ENCODE measurements at regions not wholly inside any gene's neighbourhood (a gene's known extent, or its start where the extent isn't known, plus 50 kb on each side); places are given as distances from the start of the nearest gene placed in this dataset.

- TF ChIP-seq, protein P1, sequence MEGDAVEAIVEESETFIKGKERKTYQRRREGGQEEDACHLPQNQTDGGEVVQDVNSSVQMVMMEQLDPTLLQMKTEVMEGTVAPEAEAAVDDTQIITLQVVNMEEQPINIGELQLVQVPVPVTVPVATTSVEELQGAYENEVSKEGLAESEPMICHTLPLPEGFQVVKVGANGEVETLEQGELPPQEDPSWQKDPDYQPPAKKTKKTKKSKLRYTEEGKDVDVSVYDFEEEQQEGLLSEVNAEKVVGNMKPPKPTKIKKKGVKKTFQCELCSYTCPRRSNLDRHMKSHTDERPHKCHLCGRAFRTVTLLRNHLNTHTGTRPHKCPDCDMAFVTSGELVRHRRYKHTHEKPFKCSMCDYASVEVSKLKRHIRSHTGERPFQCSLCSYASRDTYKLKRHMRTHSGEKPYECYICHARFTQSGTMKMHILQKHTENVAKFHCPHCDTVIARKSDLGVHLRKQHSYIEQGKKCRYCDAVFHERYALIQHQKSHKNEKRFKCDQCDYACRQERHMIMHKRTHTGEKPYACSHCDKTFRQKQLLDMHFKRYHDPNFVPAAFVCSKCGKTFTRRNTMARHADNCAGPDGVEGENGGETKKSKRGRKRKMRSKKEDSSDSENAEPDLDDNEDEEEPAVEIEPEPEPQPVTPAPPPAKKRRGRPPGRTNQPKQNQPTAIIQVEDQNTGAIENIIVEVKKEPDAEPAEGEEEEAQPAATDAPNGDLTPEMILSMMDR (IDR thresholded peaks at IDR 0.05; ENCODE audit: extremely low read depth in 1 of 2, insufficient read depth in 1 of 2, low read depth in 1 of 2, low read length in 2 of 2), result no peak
- TF ChIP-seq POLR2A (IDR thresholded peaks at IDR 0.05; ENCODE audit: low read depth, low read length), result no peak
- TF ChIP-seq GATA2 (IDR thresholded peaks at IDR 0.05; ENCODE audit: insufficient read depth, insufficient read length, low read depth, low read length), result no peak
- TF ChIP-seq FOS (IDR thresholded peaks at IDR 0.05; ENCODE audit: borderline replicate concordance, insufficient read depth, low read length), result no peak
- TF ChIP-seq EZH2 (IDR thresholded peaks at IDR 0.05; ENCODE audit: borderline replicate concordance, low read depth, low read length, severe bottlenecking), result no peak
- TF ChIP-seq MAX (IDR thresholded peaks at IDR 0.05; ENCODE audit: insufficient read depth, insufficient read length), result no peak
- no peak for TF ChIP-seq POLR2AphosphoS5 (IDR thresholded peaks at IDR 0.05; ENCODE audit: insufficient read depth, low read depth, low read length)
- TF ChIP-seq JUN (IDR thresholded peaks at IDR 0.05; ENCODE audit: borderline replicate concordance, insufficient read depth, insufficient read length, low read depth), result no peak
Measured at GRCh38 chr2:12210016-12210933, 463.8 kb downstream of the LPIN1 start.

Data from endothelial cell of umbilical vein (primary cell).